A549 (cell line): ENCODE measurements at regions not wholly inside any gene's neighbourhood (a gene's known extent, or its start where the extent isn't known, plus 50 kb on each side); places are given as distances from the start of the nearest gene placed in this dataset.

Experiments used
- CBX8 ChIP-seq: fragments of 200-600 bp; sonication (generic); IDR thresholded peaks from 2 replicates; pipeline ENCODE4 v1.6.1; 2016
- CHD2 ChIP-seq: fragments of 150-350 bp; IDR thresholded peaks from 2 replicates; pipeline ENCODE4 v1.6.1; 2014; ENCODE audit warnings: low read length; ENCODE audit not compliant: partially characterized antibody
- CTCF ChIP-seq: fragments of >200 bp; sonication (Bioruptor Twin); formaldehyde crosslinking; IDR thresholded peaks from 3 replicates; pipeline ENCODE4 v1.5.1; 2016
- POLR2A ChIP-seq: IDR thresholded peaks from 2 replicates; pipeline ENCODE4 v1.6.1; 2012; ENCODE audit warnings: mild to moderate bottlenecking, low read length
- RNF2 ChIP-seq: fragments of 200-600 bp; sonication (generic); IDR thresholded peaks from 2 replicates; pipeline ENCODE4 v1.6.1; 2016; ENCODE audit warnings: low read depth, mild to moderate bottlenecking, antibody characterized with exemption, moderate library complexity, borderline replicate concordance
- ZFP36 ChIP-seq: fragments of 450-650 bp; IDR thresholded peaks from 2 replicates; pipeline ENCODE4 v1.6.1; 2014; ENCODE audit warnings: borderline replicate concordance; ENCODE audit not compliant: partially characterized antibody
- ZSCAN20 ChIP-seq: fragments of 250-450 bp; sonication (Bioruptor Pico); IDR thresholded peaks from 2 replicates; pipeline ENCODE4 v1.8.0; 2022; ENCODE audit warnings: mild to moderate bottlenecking, moderate library complexity

- no peak for TF ChIP-seq POLR2A
- no peak for TF ChIP-seq CBX8
- TF ChIP-seq CHD2 = no peak
- no peak for TF ChIP-seq CTCF
- no peak for TF ChIP-seq ZFP36
- TF ChIP-seq ZSCAN20 (CRISPR knock-in tag) = no peak
- TF ChIP-seq RNF2 = no peak
These were observed 239.1 kb upstream of the IRF2BP2 start for GRCh38 chr1:234848972-234849649.
